HG03135 (cell line): ENCODE measurements at regions not wholly inside any gene's neighbourhood (a gene's known extent, or its start where the extent isn't known, plus 50 kb on each side); places are given as distances from the start of the nearest gene placed in this dataset.

ENCODE experiments used
- ATAC-seq: cut with Tn5 transposase; IDR thresholded peaks from one replicate; pipeline ENCODE4 v1.9.1; 2021; ENCODE audit warnings: mild to moderate bottlenecking, moderate library complexity; ENCODE audit not compliant: unreplicated experiment

GRCh38 chr2:173584000-173584399 lies 229.3 kb downstream of the CDCA7 start:
- ATAC-seq = no peak

GRCh38 chr2:173584676-173585458 lies 230.2 kb downstream of the CDCA7 start:
- ATAC-seq = no peak

- ATAC-seq = no peak
Observed at GRCh38 chr2:173588931-173589369, 234.3 kb downstream of the CDCA7 start.

GRCh38 chr2:173589604-173590275 lies 235.1 kb downstream of the CDCA7 start:
- ATAC-seq = no peak

DNA sequence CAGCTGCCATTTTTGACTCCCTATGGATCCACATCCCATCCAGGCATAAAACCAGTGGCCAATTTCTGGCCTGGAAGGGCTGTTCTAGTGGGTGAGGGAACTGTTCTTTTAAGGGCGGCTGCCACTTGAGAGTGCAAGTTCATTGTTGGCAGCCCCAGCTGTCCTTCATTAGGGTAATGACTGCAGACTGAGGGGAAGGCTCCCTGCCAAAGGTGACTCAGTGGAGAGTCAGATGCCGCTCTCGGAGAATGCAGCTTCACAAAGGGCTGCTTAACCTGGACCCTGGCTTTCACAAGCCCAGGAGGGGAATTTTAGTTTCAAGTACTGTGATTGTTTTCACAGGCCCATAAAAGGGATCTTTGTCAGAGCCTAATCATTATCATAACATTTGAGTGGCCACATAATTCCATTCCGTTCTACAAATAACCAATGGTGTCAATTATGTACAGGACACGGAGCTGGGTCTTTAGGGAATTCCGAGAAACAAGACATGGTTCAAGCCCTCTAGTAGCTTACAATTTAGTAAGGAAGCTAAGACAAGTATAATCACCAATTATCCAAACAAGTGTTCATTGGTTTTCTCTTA lies 235.7 kb downstream of the CDCA7 start:
- ATAC-seq = no peak

- no peak for ATAC-seq
Observed at GRCh38 chr2:173593109-173593508, 238.4 kb downstream of the CDCA7 start.

DNA sequence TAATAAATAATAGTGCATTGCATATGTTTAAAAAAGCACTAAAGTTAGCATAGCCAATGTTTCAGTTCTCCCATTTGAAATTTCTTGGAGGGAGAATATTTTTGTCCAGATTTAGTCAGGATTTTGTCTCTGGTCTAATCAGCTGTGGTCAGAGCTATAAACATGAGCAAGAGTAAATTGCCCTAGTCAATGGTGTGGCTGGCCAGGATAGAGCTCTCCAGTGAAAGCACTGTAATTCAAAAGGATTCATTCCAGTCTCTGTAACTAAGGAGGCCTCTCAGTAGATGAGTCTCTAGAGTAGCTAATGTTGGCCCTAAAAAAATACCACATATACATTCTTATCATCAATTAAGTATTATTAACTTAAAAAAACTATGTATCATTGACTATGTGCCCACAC lies 241.6 kb downstream of the CDCA7 start:
- ATAC-seq = no peak

DNA sequence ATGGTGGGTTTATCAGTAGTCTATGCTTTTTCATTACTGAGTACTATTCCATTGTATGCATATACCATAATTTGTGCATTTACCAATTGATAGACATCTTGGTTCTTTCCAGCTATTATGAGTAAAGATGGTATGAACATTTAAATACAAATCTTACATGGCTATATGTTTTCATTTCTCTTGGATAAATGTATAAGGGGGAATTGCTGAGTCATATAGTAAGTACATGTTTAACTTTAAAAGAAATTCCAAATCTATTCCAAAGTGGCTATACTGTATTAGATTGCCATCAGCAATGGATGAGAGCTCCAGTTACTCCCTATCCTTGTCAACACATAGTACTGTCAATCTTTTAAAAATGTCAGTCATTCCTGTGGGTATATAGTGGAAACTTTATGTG lies 243.9 kb downstream of the CDCA7 start:
- ATAC-seq = no peak

DNA sequence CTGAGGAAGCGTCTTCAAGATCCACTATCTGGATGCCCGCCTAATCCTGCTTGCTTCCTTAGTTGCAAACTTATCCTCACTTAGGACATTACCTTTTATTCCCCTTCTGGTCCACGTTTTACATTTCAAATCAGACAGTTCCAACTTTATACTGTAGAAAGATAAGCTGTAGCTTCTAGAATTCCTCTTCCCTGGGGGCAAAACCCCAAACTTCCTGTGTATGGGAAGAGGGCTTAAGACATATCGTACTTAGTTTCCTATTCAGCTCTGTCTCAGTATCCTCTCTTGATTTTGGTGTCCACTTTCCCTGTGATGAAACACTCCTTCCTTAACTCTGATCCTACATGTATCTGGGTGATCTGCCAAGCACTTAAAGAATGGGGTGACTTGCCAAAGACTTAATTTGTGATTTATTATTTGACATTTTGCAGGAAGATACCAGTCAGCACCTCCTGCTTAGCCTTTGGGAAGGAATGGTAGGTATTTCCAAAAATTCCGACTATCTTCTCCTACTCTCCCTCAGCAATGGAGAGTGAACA lies 245.2 kb downstream of the CDCA7 start:
- no peak for ATAC-seq

GRCh38 chr2:173602153-173602795 lies 247.6 kb downstream of the CDCA7 start:
- ATAC-seq = no peak

- no peak for ATAC-seq
Observed at GRCh38 chr2:173605994-173606393, 251.3 kb downstream of the CDCA7 start.

- ATAC-seq = no peak
Observed at GRCh38 chr2:173606619-173607248, 252.1 kb downstream of the CDCA7 start.

DNA sequence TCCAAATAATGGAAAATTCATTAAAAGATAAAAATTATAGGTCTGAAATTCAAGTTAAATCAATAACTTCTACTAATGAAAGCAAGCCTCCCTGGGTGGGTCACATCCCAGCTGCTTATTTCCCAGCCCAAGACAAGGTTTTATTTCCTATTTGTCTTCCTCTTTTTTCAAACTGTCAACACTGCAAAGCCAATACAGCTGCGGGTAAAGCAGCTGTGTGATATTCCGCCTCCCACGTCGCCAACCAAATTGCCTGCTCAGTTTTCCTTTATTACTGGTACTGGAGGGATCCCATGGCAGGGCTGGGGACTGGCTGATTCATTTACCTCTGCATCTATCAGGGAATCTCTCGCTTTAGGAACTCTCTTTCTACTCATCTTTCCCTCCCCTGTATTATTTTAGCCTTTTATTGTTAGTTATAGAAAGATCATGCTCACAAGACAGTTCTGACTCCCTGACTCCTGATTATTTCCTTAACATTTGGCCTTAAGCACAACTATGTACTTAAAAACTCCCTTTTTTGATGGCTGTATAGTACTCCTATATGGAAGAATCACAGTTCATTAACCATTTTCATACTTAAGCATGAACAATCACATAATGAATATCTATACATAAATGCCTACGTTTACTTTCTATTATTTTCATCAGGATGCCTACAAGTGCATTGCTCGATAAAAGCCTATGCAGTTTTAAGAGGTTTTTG lies 253.1 kb downstream of the CDCA7 start:
- no peak for ATAC-seq

GRCh38 chr2:173611121-173611520 lies 256.4 kb downstream of the CDCA7 start:
- ATAC-seq = no peak

- no peak for ATAC-seq
Observed at GRCh38 chr2:173612354-173612753, 257.7 kb downstream of the CDCA7 start.

GRCh38 chr2:173613386-173613785 lies 258.7 kb downstream of the CDCA7 start:
- no peak for ATAC-seq

DNA sequence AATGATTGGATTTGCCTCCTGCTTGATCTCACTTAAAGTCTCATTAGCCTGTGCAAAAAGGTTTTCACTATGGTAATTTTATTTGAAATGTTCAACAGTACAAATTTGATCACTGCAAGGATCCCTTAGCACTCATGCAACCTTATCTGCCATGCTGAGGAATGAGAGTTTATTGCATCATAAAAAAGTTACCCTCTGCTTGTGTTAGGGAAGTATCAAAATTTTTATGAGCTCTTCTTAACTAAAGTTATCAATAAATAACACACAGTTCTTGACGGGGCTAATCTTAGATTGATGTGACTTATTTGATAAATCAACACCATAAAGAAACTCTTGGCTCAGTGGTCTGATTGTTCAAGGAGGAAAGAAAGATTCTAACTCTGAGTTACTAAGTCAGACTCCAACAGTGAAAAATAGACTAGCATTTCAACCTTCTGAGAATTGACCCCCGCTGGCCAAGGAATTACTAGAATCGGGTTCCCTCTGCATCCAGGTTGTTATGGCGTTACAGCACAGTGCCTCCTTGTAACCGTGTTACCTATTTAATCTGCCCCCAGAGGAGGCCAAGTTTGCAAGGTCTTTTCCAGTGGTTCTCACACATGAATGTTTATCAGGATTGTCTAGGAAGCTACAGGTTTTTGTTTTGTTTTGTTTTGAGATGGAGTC lies 259.7 kb downstream of the CDCA7 start:
- no peak for ATAC-seq

DNA sequence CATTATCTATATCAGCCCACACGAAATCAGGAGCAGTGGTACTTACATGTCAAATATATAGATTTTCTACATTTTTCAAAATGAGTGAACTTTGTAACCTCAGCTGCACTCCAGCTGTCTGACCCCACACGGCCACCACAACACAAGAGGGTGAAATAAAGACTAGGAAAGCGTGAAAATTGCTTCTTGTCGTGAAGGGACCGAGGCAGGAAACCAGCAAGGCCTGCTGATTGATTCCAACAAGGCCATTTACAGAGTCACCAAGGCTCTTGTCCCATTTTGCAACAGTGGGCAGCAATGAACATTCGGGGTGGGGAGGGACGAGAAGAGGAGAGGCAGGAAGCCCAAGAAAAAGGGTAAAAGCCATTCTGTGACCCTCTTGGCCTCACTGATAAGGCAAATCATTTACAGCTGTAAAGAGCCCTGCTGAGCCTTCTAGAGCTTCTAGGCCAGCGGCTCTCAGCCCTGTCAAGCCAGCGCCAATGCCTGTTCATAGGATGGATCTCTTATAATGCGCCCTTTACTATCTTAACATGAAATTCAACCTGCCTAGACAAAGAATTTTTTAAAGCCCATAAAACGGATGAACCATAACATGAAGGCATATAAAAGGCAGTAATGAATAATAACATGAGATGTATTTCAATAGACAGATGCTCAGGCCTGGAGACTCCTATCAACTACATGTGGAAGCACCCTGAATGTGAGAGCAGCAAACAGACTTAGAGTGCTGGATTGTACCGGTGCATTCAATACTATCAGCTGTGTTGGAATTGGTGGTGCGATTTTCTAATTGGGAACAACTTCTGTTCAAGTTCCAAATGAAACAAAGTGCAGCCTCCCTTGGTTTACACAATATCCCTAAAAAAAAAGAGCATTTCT lies 269.0 kb downstream of the CDCA7 start:
- no peak for ATAC-seq

DNA sequence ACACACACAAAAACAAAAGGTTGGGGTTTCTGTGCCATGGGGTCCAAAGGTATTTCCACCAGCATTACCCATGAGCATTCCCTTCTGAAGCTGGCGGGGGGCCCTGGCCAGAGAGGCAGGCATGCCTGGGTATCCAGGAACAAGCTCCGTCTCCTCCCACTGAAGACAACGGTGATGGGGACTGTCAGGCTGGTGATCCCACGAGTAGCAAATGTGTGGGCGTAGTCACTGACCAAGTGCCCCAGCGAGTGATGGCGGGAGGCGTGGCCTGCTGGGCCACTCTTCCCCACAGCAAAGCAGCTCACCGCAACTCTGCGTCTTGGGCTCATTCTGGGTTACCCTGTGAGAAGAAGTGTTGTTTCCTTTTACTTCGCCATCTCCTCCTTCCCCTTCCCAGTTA lies 270.6 kb downstream of the CDCA7 start:
- ATAC-seq = no peak
